ENCODE measurements at regions not wholly inside any gene's neighbourhood (a gene's known extent, or its start where the extent isn't known, plus 50 kb on each side); places are given as distances from the start of the nearest gene placed in this dataset.

- TF ChIP-seq CTCF (conservative IDR thresholded peaks at IDR 0.05; ENCODE audit: low read length) (no peak), EZH2phosphoT487 (IDR thresholded peaks at IDR 0.05; ENCODE audit: borderline replicate concordance, low read depth, low read length) (no peak)
Observed at GRCh38 chr19:29268103-29268502, 55.2 kb upstream of the UQCRFS1 start.
